ENCODE measurements at regions not wholly inside any gene's neighbourhood (a gene's known extent, or its start where the extent isn't known, plus 50 kb on each side); places are given as distances from the start of the nearest gene placed in this dataset.
"Not testable (repeated sequence)": the region's sequence is repeated elsewhere in the genome, so short reads cannot be mapped to it uniquely, and the experiment has no call there.

DNA sequence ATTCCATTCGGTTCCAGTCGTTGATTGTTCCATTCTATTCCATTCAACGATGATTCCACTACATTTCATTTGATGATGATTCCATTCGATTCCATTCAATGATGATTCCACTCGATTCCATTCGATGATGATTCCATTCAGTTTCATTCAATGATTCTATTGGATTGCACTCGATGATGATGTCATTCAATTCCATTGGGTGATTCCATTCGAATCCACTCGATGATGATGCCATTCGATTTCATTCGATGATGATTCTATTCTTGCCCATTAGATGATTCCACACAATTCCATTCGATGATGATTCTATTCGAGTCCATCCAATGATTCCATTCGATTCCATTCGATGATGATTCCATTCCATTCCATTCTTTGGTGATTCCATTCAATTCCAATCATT lies 1283.7 kb downstream of the TP53TG3F start:
- no peak for TF ChIP-seq CTCF (IDR thresholded peaks at IDR 0.05)
- no peak for DNase-seq

GRCh38 chr16:34758835-34759234 lies 1299.4 kb downstream of the TP53TG3F start:
- Mint-ChIP-seq H3K27me3 (no peaks in the 10 kb centered on the region), H3K4me1 (no peaks in the 10 kb centered on the region), H3K27ac (no peak overlapping the region), H3K36me3 (ENCODE audit: low read depth) (peaks cover 3% of the 10 kb centered on the region), H3K9me3 (peaks cover 56% of the 10 kb centered on the region), H3K4me3 (no peak overlapping the region)
- no peak for TF ChIP-seq CTCF (IDR thresholded peaks at IDR 0.05)
- ChIA-PET POLR2A (no interaction called here), CTCF (no interaction called here)
- intact Hi-C loops (cut with micrococcal nuclease) = no loop called here
- no peak for DNase-seq
- ATAC-seq (ENCODE audit: low read depth) = no peak

More for the DNA sequence above, 1283.7 kb downstream of the TP53TG3F start:
- no peak for ATAC-seq (ENCODE audit: low read depth)
- Mint-ChIP-seq H3K4me1 (no peaks in the 10 kb centered on the region), H3K27ac (no peak overlapping the region), H3K36me3 (ENCODE audit: low read depth) (no peaks in the 10 kb centered on the region), H3K9me3 (peaks cover 32% of the 10 kb centered on the region), H3K4me3 (no peak overlapping the region), H3K27me3 (no peaks in the 10 kb centered on the region)
- ChIA-PET CTCF (no interaction called here), POLR2A (no interaction called here)
- intact Hi-C loops (cut with micrococcal nuclease) = no loop called here

- H3K4me1 Mint-ChIP-seq; DNase-seq; CTCF ChIA-PET; intact Hi-C loops (cut with micrococcal nuclease); H3K9me3 Mint-ChIP-seq; H3K27me3 Mint-ChIP-seq; POLR2A ChIA-PET; ATAC-seq (ENCODE audit: low read depth); H3K36me3 Mint-ChIP-seq (ENCODE audit: low read depth); H3K27ac Mint-ChIP-seq; H3K4me3 Mint-ChIP-seq: not testable (repeated sequence)
These were observed 1332.4 kb downstream of the TP53TG3F start for GRCh38 chr16:34791835-34792234.

DNA sequence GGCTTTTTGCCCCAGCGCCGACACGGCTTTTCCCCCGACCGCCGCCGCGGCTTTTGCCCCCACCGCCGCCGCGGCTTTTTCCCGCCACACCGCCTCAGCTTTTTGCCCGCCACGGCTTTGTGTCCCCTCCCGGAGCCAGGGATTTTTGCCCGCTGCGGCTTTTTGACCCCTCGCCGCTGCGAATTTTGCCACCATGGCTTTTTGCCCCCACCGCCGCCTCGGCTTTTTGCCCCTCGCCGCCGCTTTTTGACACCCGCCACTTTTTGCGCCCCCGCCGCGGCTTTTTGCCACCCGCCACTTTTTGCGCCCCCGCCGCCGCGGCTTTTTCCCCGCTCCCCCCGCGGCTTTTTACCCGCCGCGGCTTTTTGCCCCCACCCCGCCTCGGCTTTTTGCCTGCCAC lies 1342.5 kb downstream of the TP53TG3F start:
- Mint-ChIP-seq H3K9me3 (no peaks in the 10 kb centered on the region), H3K27me3 (no peaks in the 10 kb centered on the region), H3K4me1 (no peaks in the 10 kb centered on the region), H3K4me3 (no peak overlapping the region), H3K36me3 (ENCODE audit: low read depth) (no peaks in the 10 kb centered on the region), H3K27ac (no peak overlapping the region)
- ChIA-PET POLR2A (no interaction called here), CTCF (no interaction called here)
- TF ChIP-seq CTCF (IDR thresholded peaks at IDR 0.05) = no peak
- no peak for DNase-seq
- intact Hi-C loops (cut with micrococcal nuclease) = no loop called here
- no peak for ATAC-seq (ENCODE audit: low read depth)

DNA sequence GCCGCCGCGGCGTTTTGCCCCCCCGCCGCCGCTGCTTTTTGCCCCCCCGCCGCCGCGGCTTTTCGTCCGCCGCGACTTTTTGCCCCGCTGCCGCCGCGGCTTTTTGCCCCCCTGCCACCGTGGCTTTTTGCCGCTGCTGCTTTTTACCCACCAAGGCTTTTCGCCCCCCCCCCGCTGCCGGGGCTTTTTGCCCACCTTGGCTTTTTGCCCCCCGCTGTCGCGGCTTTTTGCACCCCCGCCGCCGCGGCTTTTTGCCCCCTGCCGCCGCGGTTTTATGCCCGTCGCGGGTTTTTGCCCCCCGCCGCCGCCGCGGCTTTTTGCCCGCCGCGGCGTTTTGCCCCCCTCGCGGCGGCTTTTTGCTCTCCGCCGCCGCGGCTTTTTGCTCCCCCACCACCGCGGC lies 1343.0 kb downstream of the TP53TG3F start:
- no peaks in the 10 kb centered on the region for H3K27me3 Mint-ChIP-seq
- no peak for ATAC-seq (ENCODE audit: low read depth)
- intact Hi-C loops (cut with micrococcal nuclease) = no loop called here
- TF ChIP-seq CTCF (IDR thresholded peaks at IDR 0.05) = no peak
- H3K9me3 Mint-ChIP-seq = no peaks in the 10 kb centered on the region
- no peak for DNase-seq
- ChIA-PET POLR2A (no interaction called here), CTCF (no interaction called here)
- no peaks in the 10 kb centered on the region for H3K4me1 Mint-ChIP-seq
- H3K4me3 Mint-ChIP-seq = no peak overlapping the region
- H3K27ac Mint-ChIP-seq = no peak overlapping the region
- H3K36me3 Mint-ChIP-seq (ENCODE audit: low read depth) = no peaks in the 10 kb centered on the region

DNA sequence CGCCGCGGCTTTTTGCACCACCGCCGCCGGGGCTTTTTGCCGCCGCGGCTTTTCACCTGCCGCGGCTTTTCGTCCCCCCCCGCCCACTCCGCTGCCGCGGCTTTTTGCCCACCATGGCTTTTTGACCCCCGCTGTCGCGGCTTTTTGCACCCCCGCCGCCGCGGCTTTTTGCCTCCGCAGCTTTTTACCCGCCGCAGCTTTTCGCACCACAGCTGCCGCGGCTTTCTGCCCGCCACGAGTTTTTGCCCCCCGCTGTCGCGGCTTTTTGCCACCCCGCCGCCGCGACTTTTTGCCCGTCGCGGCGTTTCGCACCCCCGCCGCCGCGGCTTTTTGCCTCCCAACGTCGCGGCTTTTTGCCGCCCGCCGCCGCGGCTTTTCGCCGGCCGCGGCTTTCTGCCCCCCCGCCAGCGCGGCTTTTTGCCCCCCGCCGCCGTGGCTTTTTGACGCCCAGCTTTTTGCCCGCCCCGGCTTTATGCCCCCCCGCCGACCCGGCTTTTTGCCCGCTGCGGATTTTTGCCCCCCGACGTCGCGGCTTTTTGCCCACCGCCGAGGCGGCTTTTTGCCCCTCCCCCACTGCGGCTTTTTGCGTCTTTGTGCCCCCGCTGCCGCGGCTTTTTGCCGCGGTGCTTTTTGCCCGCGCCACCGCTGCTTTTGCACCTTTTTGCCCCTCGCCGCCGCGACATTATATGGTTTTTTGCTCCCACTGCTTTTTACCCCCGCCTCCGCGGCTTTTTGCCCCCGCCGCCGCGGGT lies 1343.6 kb downstream of the TP53TG3F start:
- no peaks in the 10 kb centered on the region for H3K36me3 Mint-ChIP-seq (ENCODE audit: low read depth)
- H3K27ac Mint-ChIP-seq = no peak overlapping the region
- no peaks in the 10 kb centered on the region for H3K27me3 Mint-ChIP-seq
- H3K9me3 Mint-ChIP-seq = no peaks in the 10 kb centered on the region
- H3K4me3 Mint-ChIP-seq = no peak overlapping the region
- ATAC-seq (ENCODE audit: low read depth) (no peak), DNase-seq (no peak)
- H3K4me1 Mint-ChIP-seq = no peaks in the 10 kb centered on the region
- ChIA-PET POLR2A (no interaction called here), CTCF (no interaction called here)
- intact Hi-C loops (cut with micrococcal nuclease) = no loop called here
- TF ChIP-seq CTCF (IDR thresholded peaks at IDR 0.05) = no peak
